ENCODE measurements at regions not wholly inside any gene's neighbourhood (a gene's known extent, or its start where the extent isn't known, plus 50 kb on each side); places are given as distances from the start of the nearest gene placed in this dataset.

GRCh38 chr6:22468256-22468965 lies 101.0 kb upstream of the HDGFL1 start:
- no peak for TF ChIP-seq GATA3 (IDR thresholded peaks at IDR 0.05; ENCODE audit: low read depth, low read length)
- TF ChIP-seq GATA2 (IDR thresholded peaks at IDR 0.05; ENCODE audit: low read depth, low read length) = no peak

GRCh38 chr6:22470454-22471131 lies 98.8 kb upstream of the HDGFL1 start:
- TF ChIP-seq GATA2 (IDR thresholded peaks at IDR 0.05; ENCODE audit: low read depth, low read length) (no peak; the same call in 1 of the 2 replicates), GATA3 (IDR thresholded peaks at IDR 0.05; ENCODE audit: low read depth, low read length) (no peak)

- no peak for TF ChIP-seq GATA2 (IDR thresholded peaks at IDR 0.05; ENCODE audit: low read depth, low read length)
- no peak for TF ChIP-seq GATA3 (IDR thresholded peaks at IDR 0.05; ENCODE audit: low read depth, low read length)
These were observed 98.2 kb upstream of the HDGFL1 start for GRCh38 chr6:22471132-22471690.

- TF ChIP-seq GATA3 (IDR thresholded peaks at IDR 0.05; ENCODE audit: low read depth, low read length) = no peak
- no peak for TF ChIP-seq GATA2 (IDR thresholded peaks at IDR 0.05; ENCODE audit: low read depth, low read length)
These were observed 97.6 kb upstream of the HDGFL1 start for GRCh38 chr6:22471746-22472145.

- TF ChIP-seq GATA2 (IDR thresholded peaks at IDR 0.05; ENCODE audit: low read depth, low read length) (no peak), GATA3 (IDR thresholded peaks at IDR 0.05; ENCODE audit: low read depth, low read length) (no peak)
These were observed 95.2 kb upstream of the HDGFL1 start for GRCh38 chr6:22473991-22474682.

GRCh38 chr6:22476811-22477390 lies 92.5 kb upstream of the HDGFL1 start:
- TF ChIP-seq GATA2 (IDR thresholded peaks at IDR 0.05; ENCODE audit: low read depth, low read length) (no peak), GATA3 (IDR thresholded peaks at IDR 0.05; ENCODE audit: low read depth, low read length) (no peak)

- no peak for TF ChIP-seq GATA2 (IDR thresholded peaks at IDR 0.05; ENCODE audit: low read depth, low read length)
- TF ChIP-seq GATA3 (IDR thresholded peaks at IDR 0.05; ENCODE audit: low read depth, low read length) = no peak
These were observed 72.1 kb upstream of the HDGFL1 start for GRCh38 chr6:22497276-22497675.

GRCh38 chr6:22499815-22500214 lies 69.6 kb upstream of the HDGFL1 start:
- TF ChIP-seq GATA2 (IDR thresholded peaks at IDR 0.05; ENCODE audit: low read depth, low read length) (peak; percentile 74), GATA3 (IDR thresholded peaks at IDR 0.05; ENCODE audit: low read depth, low read length) (peak; percentile 94)

GRCh38 chr6:22506496-22506895 lies 62.9 kb upstream of the HDGFL1 start:
- TF ChIP-seq GATA3 (IDR thresholded peaks at IDR 0.05; ENCODE audit: low read depth, low read length) (no peak), GATA2 (IDR thresholded peaks at IDR 0.05; ENCODE audit: low read depth, low read length) (no peak)

GRCh38 chr6:22512686-22513427 lies 56.5 kb upstream of the HDGFL1 start:
- no peak for TF ChIP-seq GATA3 (IDR thresholded peaks at IDR 0.05; ENCODE audit: low read depth, low read length)
- no peak for TF ChIP-seq GATA2 (IDR thresholded peaks at IDR 0.05; ENCODE audit: low read depth, low read length)

GRCh38 chr6:22513667-22514066 lies 55.7 kb upstream of the HDGFL1 start:
- TF ChIP-seq GATA2 (IDR thresholded peaks at IDR 0.05; ENCODE audit: low read depth, low read length) = no peak
- no peak for TF ChIP-seq GATA3 (IDR thresholded peaks at IDR 0.05; ENCODE audit: low read depth, low read length)

- TF ChIP-seq GATA3 (IDR thresholded peaks at IDR 0.05; ENCODE audit: low read depth, low read length) (no peak), GATA2 (IDR thresholded peaks at IDR 0.05; ENCODE audit: low read depth, low read length) (no peak)
These were observed 50.1 kb upstream of the HDGFL1 start for GRCh38 chr6:22519237-22519636.

Data from SH-SY5Y (cell line).